NCI-H146 (cell line): ENCODE measurements at regions not wholly inside any gene's neighbourhood (a gene's known extent, or its start where the extent isn't known, plus 50 kb on each side); places are given as distances from the start of the nearest gene placed in this dataset.
"Not testable (repeated sequence)": the region's sequence is repeated elsewhere in the genome, so short reads cannot be mapped to it uniquely, and the experiment has no call there.

Source experiments
- DNase-seq: peaks from one replicate; lab custom pipeline; 2025; lab: John Stamatoyannopoulos, UW

- no peak for DNase-seq
Measured at GRCh38 chr5:159644053-159644452, 272.2 kb upstream of the ADRA1B start.

GRCh38 chr5:159645179-159645846, 271.0 kb upstream of the ADRA1B start:
- no peak for DNase-seq

- DNase-seq: no peak
Measured at GRCh38 chr5:159650803-159651202, 265.5 kb upstream of the ADRA1B start.

DNA sequence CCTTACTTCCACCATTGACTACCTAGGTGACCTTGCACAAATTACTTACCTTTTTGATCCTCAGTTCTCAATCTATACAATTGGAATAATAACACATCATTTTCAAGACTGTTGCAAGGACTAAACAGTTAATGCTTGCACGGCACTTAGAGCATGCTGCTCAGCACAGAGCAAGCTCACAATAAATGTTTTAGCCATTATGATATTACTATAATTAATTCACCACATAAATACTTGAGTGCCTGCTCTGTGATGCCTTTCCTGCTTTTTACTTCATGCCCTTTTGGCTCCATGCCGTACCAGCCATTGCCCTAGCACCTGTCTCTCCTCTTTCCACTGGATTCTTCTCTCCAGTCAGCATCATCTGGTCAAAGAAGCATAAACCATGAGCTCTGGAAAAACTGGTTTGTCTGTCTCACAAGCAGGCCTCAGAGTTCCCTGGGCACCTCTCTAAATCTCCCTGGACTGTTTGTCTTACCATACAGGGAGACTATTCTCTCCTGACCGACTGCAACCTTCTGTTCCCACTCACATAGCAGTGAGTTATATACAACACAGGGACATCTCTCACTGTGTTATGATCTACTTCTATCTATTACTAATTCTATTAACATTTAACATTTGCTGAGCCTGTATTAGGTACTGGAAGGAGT, 260.4 kb upstream of the ADRA1B start:
- no peak for DNase-seq

DNA sequence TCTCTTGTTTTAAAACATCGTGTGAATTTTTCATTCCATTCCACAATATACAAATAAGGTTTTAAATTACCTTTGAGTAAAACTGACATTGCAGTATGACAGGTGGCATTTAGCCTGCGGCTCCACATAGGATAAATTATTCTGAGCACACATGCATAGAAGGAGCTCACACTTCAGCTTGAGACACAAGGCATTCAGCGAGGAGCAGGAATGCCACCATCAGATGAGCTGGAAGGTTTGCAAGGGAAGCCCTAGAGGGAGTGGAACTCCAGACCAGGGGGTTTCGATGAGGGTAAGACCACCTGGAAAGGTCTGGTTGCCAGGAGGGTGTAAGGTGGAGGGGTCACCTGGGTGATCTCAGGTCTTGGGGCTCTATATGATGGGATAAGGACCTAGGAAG, 259.0 kb upstream of the ADRA1B start:
- no peak for DNase-seq

- DNase-seq: no peak
Measured at GRCh38 chr5:159657771-159658170, 258.5 kb upstream of the ADRA1B start.

DNA sequence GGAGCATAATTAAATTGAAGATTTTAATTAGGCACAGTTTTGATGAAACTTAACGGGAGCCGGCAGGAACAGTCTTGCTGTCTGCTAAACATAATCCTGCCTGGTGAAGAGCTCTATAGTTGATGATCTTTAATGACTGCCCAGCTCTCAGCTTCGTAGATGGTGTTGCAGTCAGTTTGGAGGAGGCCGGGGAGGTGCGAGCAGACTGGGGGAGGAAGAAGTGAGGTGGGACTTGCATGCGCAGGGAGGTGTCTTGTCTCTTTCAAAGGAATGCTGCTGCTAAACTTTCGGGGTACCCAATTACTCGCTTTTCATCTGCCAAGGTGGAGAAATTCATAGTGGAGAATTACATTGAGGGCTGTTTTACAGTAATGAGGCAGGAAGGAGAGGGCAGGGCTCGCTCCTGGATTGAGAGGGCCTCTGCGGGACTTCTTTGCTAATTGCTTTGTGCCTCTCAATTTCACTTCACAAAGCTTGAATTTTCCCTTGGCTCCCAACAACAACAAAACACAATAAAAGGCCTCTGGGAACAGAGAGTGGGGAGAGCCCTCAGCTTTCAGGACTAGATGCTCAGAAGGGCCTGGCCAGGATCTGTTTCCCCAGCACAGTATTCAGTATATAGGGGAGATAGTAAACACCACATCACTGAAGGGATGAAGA, 257.9 kb upstream of the ADRA1B start:
- no peak for DNase-seq

DNA sequence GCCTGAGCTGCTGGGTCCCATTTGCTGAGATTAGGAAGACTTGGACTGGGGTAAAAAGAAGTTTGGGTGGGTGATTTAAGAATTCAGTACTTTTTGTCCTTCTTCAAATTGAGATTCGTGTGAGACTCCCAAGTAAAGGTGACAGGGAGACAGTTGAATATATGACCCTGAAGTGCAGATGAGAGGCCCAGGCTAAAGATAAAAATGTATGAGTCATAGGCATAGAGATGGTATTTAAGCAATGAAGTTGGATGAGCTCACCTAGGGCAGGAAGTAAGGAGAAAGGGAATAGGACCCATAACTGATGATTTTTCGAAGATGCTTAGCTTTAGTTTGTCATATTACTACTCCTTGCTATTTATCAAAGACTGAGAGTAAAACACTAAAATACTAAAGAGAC, 255.9 kb upstream of the ADRA1B start:
- no peak for DNase-seq

- DNase-seq: no peak
Measured at GRCh38 chr5:159663986-159664385, 252.3 kb upstream of the ADRA1B start.

DNA sequence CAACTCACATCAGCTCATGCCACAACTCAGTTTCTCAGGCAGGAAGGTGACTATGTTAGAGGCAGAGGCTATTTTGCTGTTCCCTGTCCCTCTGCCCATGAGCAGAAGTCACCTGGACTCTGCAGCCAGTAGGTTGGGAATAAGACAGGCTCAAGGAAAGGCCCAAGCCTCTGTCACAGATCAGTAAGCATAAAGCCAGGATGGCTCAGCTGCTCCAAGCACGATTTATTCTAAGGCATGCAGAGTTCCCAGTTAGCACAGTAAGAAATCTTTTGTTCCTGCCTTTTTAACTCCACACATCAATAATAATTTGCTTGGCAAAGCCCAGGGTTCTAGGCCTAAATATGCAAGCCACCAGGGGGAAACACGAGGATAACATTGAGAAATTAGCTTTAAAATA, 249.0 kb upstream of the ADRA1B start:
- DNase-seq: no peak

GRCh38 chr5:159668556-159668955, 247.7 kb upstream of the ADRA1B start:
- DNase-seq: no peak

- no peak for DNase-seq
Measured at GRCh38 chr5:159669559-159669958, 246.7 kb upstream of the ADRA1B start.

GRCh38 chr5:159671886-159672285, 244.4 kb upstream of the ADRA1B start:
- DNase-seq: no peak

GRCh38 chr5:159673538-159673937, 242.7 kb upstream of the ADRA1B start:
- no peak for DNase-seq

GRCh38 chr5:159678657-159679392, 237.5 kb upstream of the ADRA1B start:
- no peak for DNase-seq

DNA sequence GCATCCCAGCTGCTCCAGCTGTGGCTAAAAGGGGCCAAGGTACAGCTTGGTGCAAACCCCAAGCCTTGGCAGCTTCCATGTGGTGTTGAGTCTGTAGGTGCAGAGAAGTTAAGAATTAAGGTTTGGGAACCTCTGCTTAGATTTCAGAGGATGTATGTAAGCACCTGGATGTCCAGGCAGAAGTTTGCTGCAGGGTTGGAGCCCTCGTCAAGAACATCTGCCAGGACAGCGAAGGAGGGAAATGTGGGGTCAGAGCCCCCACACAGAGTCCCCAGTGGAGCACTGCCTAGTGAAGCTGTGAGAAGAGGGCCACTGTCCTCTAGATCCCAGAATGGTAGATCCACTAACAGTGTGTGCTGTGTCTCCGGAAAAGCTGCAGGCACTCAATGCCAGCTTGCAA, 236.2 kb upstream of the ADRA1B start:
- DNase-seq: no peak

DNA sequence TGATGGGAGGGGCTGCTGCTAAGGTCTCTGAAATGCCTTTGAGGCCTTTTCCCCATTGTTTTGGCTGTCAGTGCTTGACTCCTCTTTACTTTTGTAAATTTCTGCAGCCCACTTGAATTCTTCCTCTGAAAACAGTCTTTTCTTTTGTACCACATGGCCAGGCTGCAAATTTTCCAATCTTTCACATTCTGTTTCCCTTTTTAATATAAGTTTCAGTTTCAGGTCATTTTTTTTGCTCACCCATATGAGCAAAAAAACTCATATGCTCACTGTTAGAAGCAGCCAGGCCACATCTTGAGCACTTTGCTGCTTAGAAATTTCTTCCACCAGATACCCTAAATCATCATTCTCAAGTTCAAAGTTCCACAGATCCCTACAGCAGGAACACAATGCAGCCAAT, 234.6 kb upstream of the ADRA1B start:
- no peak for DNase-seq

DNA sequence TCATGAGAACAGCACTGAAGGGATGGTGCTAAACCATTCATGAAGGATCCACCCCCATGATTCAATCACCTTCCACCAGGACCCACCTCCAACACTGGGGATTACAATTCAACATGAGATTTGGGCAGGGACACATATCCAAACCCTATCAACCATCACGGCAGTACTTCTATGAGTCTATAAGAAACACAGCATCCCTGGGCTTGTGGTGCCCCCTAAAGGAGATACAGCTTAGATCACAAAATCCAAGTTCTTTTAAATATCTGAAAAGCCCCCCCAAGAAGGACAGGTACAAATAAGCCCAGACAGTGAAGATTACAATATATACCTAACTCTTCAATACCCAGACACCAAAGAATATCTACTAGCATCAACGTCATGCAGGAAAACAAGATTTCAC, 233.7 kb upstream of the ADRA1B start:
- no peak for DNase-seq

DNA sequence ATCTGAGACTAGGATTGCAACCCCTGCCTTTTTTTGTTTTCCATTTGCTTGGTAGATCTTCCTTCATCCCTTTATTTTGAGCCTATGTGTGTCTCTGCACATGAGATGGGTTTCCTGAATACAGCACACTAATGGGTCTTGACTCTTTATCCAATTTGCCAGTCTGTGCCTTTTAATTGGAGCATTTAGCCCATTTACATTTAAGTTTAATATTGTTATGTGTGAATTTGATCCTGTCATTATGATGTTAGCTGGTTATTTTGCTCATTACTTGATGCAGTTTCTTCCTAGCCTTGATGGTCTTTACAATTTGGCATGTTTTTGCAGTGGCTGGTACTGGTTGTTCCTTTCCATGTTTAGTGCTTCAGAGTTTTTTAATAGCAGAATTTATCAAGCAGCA, 228.4 kb upstream of the ADRA1B start:
- not testable (repeated sequence) for DNase-seq

GRCh38 chr5:159695741-159696294, 220.5 kb upstream of the ADRA1B start:
- no peak for DNase-seq

DNA sequence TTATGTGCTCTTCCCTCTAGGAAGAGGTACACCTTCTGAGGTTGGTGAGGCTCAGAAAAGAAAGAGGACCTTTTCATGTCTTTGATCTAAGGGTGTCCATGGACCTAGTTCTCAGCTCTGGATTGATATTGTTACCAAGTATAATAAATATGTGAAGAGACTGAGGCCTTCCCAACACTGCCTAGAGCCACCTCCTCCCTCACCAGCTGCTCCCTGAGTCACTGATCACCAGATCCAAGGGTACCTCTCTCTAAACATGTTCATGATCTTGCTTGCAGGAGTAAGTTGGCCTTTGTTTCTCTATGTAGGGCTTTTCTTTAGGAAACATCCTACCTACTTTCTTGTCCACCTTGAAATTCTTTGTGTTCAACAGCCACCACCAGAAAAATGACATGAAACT, 218.8 kb upstream of the ADRA1B start:
- no peak for DNase-seq

DNA sequence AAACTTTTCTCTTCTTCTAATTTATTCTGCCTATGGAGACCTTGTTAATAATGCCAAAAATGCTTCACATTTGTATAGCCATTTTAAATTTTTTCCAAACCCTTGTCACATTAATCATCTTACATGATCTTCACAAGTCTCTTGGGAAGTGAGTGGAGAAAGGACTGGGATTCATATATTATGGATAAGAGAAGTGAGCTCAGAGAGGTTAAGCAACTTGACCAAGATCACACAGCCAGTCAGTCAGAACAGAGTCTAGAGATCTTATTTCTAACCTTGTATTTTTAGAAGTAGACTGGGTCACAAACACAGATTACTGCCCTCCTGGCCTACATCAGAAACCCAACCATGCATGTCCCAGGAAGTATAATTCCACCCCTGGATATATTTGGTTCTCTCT, 218.0 kb upstream of the ADRA1B start:
- DNase-seq: no peak

DNA sequence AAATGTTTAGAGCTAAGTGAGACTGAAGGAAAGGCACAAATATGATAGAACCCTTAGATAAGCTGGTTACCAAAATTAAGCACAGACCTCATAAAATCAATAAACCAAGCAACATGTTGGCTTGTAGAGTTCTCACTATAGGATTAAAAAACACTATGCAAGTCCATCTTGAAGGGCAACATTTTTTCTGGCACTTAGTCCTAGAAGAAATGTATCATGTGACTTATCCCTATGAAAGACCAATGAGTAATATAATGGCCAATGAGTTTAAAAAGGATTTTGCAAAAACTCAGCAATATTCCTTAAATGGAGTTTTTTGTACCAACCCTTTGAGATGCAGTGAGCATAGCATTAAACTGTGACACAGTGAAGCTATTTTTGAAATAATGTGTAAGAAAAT, 216.3 kb upstream of the ADRA1B start:
- no peak for DNase-seq
